ENCODE measurements at regions not wholly inside any gene's neighbourhood (a gene's known extent, or its start where the extent isn't known, plus 50 kb on each side); places are given as distances from the start of the nearest gene placed in this dataset.
"Not testable (repeated sequence)": the region's sequence is repeated elsewhere in the genome, so short reads cannot be mapped to it uniquely, and the experiment has no call there.

DNA sequence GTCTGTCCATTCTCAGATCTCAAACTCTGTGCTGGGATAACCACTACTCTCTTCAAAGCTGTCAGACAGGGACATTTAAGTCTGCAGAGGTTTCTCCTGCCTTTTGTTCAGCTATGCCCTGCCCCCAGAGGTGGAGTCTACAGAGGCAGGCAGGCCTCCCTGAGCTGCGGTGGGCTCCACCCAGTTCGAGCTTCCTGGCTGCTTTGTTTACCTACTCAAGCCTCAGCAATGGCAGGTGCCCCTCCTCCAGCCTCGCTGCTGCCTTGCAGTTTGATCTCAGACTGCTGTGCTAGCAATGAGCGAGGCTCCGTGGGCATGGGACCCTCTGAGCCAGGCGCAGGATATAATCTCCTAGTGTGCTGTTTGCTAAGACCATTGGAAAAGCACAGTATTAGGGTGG is 53.1 kb upstream of the HUNK start:
- in situ Hi-C loops (cut with HindIII; ENCODE audit: low pct_unique_long_range_greater_than_20kb, low sequenced_read_pairs); DNase-seq (ENCODE audit: low read depth in 1 of 2, low spot score in 1 of 2): not testable (repeated sequence)

DNA sequence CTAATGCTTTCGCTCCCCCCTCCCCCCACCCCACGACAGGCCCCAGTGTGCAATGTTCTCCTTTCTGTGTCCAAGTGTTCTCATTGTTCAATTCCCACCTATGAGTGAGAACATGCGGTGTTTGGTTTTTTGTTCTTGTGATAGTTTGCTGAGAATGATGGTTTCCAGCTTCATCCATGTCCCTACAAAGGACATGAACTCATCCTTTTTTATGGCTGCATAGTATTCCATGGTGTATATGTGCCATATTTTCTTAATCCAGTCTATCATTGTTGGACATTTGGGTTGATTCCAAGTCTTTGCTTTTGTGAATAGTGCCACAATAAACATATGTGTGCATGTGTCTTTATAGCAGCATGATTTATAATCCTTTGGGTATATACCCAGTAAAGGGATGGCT is 58.5 kb upstream of the HUNK start:
- DNase-seq (ENCODE audit: low read depth in 1 of 2, low spot score in 1 of 2); in situ Hi-C loops (cut with HindIII; ENCODE audit: low pct_unique_long_range_greater_than_20kb, low sequenced_read_pairs): not testable (repeated sequence)

GRCh38 chr21:31813862-31814261 is 59.0 kb upstream of the HUNK start:
- in situ Hi-C loops (cut with HindIII; ENCODE audit: low pct_unique_long_range_greater_than_20kb, low sequenced_read_pairs) = no loop called here
- no peak for DNase-seq (ENCODE audit: low read depth in 1 of 2, low spot score in 1 of 2)
- no peak for TF ChIP-seq JUND (IDR thresholded peaks at IDR 0.05; ENCODE audit: low read depth)

- in situ Hi-C loops (cut with HindIII; ENCODE audit: low pct_unique_long_range_greater_than_20kb, low sequenced_read_pairs) = no loop called here
- TF ChIP-seq JUND (IDR thresholded peaks at IDR 0.05; ENCODE audit: low read depth) = no peak
- DNase-seq (ENCODE audit: low read depth in 1 of 2, low spot score in 1 of 2) = no peak
Measured at GRCh38 chr21:31804008-31804394, 68.8 kb upstream of the HUNK start.

- DNase-seq (ENCODE audit: low read depth in 1 of 2, low spot score in 1 of 2) = no peak
- no peak for TF ChIP-seq JUND (IDR thresholded peaks at IDR 0.05; ENCODE audit: low read depth)
- in situ Hi-C loops (cut with HindIII; ENCODE audit: low pct_unique_long_range_greater_than_20kb, low sequenced_read_pairs) = no loop called here
Measured at GRCh38 chr21:31803039-31804007, 69.5 kb upstream of the HUNK start.

- in situ Hi-C loops (cut with HindIII; ENCODE audit: low pct_unique_long_range_greater_than_20kb, low sequenced_read_pairs) = no loop called here
- DNase-seq (ENCODE audit: low read depth in 1 of 2, low spot score in 1 of 2) = no peak
- no peak for TF ChIP-seq JUND (IDR thresholded peaks at IDR 0.05; ENCODE audit: low read depth)
Measured at GRCh38 chr21:31802331-31802730, 70.4 kb upstream of the SCAF4 start.

- in situ Hi-C loops (cut with HindIII; ENCODE audit: low pct_unique_long_range_greater_than_20kb, low sequenced_read_pairs) = no loop called here
- no peak for TF ChIP-seq JUND (IDR thresholded peaks at IDR 0.05; ENCODE audit: low read depth)
- DNase-seq (ENCODE audit: low read depth in 1 of 2, low spot score in 1 of 2) = no peak
Measured at GRCh38 chr21:31801551-31802219, 69.8 kb upstream of the SCAF4 start.

GRCh38 chr21:31798842-31799704 is 67.2 kb upstream of the SCAF4 start:
- in situ Hi-C loops (cut with HindIII; ENCODE audit: low pct_unique_long_range_greater_than_20kb, low sequenced_read_pairs) = no loop called here
- no peak for TF ChIP-seq JUND (IDR thresholded peaks at IDR 0.05; ENCODE audit: low read depth)
- no peak for DNase-seq (ENCODE audit: low read depth in 1 of 2, low spot score in 1 of 2)

DNA sequence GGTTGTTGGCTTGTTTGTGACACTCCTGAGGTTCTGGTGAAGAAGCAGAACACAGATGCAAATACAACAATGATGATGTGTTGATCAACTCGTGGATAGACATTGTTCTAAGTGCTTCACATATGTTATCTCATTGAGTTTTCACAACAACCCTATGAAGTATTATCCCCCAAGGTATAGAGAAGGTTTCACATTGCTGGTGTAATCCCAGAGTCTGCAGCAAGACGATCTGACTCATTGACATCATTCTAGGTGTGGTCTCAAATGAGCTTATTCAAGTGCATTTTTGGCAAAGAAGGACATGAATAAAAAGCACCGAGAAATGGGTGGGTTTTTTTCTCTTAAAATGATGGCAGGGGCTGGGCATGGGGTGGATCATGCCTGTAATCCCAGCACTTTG is 64.1 kb upstream of the SCAF4 start:
- TF ChIP-seq JUND (IDR thresholded peaks at IDR 0.05; ENCODE audit: low read depth) = no peak
- in situ Hi-C loops (cut with HindIII; ENCODE audit: low pct_unique_long_range_greater_than_20kb, low sequenced_read_pairs) = no loop called here
- no peak for DNase-seq (ENCODE audit: low read depth in 1 of 2, low spot score in 1 of 2)

- in situ Hi-C loops (cut with HindIII; ENCODE audit: low pct_unique_long_range_greater_than_20kb, low sequenced_read_pairs); DNase-seq (ENCODE audit: low read depth in 1 of 2, low spot score in 1 of 2): not testable (repeated sequence)
Measured at GRCh38 chr21:31790420-31790819, 58.5 kb upstream of the SCAF4 start.

DNA sequence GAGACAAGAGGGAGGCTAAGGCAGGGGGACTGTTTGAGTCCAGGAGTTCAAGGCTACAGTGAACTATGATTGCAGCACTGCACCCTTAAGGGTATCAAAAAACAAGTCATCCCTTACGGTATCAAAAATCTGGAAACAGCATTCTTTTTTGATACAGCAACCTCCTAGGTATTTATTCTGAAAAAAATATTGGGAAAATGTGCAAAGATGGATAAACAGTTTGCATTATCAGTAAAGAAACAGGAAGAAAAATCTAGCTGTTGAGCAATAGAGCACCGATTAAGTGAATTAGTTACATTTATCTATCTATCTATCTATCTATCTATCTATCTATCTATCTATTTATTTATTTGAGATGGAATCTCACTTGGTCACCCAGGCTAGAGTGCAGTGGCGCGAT is 56.7 kb upstream of the SCAF4 start:
- in situ Hi-C loops (cut with HindIII; ENCODE audit: low pct_unique_long_range_greater_than_20kb, low sequenced_read_pairs) = no loop called here
- no peak for DNase-seq (ENCODE audit: low read depth in 1 of 2, low spot score in 1 of 2)
- TF ChIP-seq JUND (IDR thresholded peaks at IDR 0.05; ENCODE audit: low read depth) = no peak

DNA sequence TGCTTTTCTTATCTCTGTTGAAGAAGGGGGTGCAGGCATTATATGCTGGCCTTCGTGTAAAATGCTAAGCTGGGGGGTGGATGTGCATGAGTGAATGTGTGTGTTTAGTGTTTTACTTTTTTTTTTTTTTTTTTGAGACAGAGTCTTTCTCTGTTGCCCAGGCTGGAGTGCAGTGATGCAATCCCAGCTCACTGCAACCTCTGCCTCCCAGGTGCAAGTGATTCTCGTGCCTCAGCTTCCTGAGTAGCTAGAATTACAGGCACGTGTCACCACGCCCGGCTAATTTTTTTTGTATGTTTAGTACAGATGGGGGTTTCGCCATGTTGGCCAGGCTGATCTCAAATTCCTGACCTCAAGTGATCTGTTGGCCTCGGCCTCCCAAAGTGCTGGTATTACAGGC is 55.8 kb upstream of the SCAF4 start:
- DNase-seq (ENCODE audit: low read depth in 1 of 2, low spot score in 1 of 2); in situ Hi-C loops (cut with HindIII; ENCODE audit: low pct_unique_long_range_greater_than_20kb, low sequenced_read_pairs): not testable (repeated sequence)

All from T47D (cell line).